Activated B cell treated with CpG ODN at 0.5 μM for 24 hours (primary cell): ENCODE measurements at regions not wholly inside any gene's neighbourhood (a gene's known extent, or its start where the extent isn't known, plus 50 kb on each side); places are given as distances from the start of the nearest gene placed in this dataset.

ENCODE experiments used
- ATAC-seq: fragments of 200-7000 bp; cut with Tn5 transposase; one replicate; pipeline ENCODE4 v1.10.0; 2021; ENCODE audit warnings: low read depth, mild to moderate bottlenecking, moderate library complexity
- CTCF ChIA-PET: fragments of 350-600 bp; sonication (Branson Sonifier 250); formaldehyde crosslinking; loops from one replicate; lab custom pipeline; 2021; ENCODE audit warnings: antibody characterized with exemption; lab: Charles Lee
- POLR2A ChIA-PET: fragments of 350-600 bp; sonication (Branson Sonifier 250); formaldehyde crosslinking; loops from one replicate; lab custom pipeline; 2021; ENCODE audit warnings: antibody characterized with exemption; lab: Charles Lee
- DNase-seq: peaks from one replicate; pipeline ENCODE4 v3.0.0; 2022
- H3K27ac Mint-ChIP-seq: one replicate; pipeline ENCODE4 v1.8.0; 2020; ENCODE audit warnings: mixed read lengths
- H3K27me3 Mint-ChIP-seq: one replicate; pipeline ENCODE4 v1.8.0; 2021; ENCODE audit warnings: mixed read lengths
- H3K36me3 Mint-ChIP-seq: one replicate; pipeline ENCODE4 v1.8.0; 2021; ENCODE audit warnings: low read depth, mixed read lengths
- H3K4me1 Mint-ChIP-seq: one replicate; pipeline ENCODE4 v1.8.0; 2021; ENCODE audit warnings: mixed read lengths
- H3K4me3 Mint-ChIP-seq: one replicate; pipeline ENCODE4 v1.8.0; 2020; ENCODE audit warnings: mild to moderate bottlenecking, mixed read lengths
- H3K9me3 Mint-ChIP-seq: one replicate; pipeline ENCODE4 v1.8.0; 2020; ENCODE audit warnings: mixed read lengths
- intact Hi-C: fragments of 100-400 bp; cut with micrococcal nuclease; formaldehyde crosslinking; loops from one replicate; pipeline ENCODE4 v1.15.1; 2024
- TF ChIP-seq, protein P1 (sequence below): fragments of 200-600 bp; IDR thresholded peaks from one replicate; pipeline ENCODE4 v1.8.0; 2022; ENCODE audit warnings: antibody characterized with exemption, mild to moderate bottlenecking

GRCh38 chr13:106129273-106129672 is 406.2 kb downstream of the EFNB2 start:
- H3K27me3 Mint-ChIP-seq: no peaks in the 10 kb centered on the region
- DNase-seq (no peak), ATAC-seq (no peak)
- TF ChIP-seq, protein P1, sequence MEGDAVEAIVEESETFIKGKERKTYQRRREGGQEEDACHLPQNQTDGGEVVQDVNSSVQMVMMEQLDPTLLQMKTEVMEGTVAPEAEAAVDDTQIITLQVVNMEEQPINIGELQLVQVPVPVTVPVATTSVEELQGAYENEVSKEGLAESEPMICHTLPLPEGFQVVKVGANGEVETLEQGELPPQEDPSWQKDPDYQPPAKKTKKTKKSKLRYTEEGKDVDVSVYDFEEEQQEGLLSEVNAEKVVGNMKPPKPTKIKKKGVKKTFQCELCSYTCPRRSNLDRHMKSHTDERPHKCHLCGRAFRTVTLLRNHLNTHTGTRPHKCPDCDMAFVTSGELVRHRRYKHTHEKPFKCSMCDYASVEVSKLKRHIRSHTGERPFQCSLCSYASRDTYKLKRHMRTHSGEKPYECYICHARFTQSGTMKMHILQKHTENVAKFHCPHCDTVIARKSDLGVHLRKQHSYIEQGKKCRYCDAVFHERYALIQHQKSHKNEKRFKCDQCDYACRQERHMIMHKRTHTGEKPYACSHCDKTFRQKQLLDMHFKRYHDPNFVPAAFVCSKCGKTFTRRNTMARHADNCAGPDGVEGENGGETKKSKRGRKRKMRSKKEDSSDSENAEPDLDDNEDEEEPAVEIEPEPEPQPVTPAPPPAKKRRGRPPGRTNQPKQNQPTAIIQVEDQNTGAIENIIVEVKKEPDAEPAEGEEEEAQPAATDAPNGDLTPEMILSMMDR: no peak
- H3K27ac Mint-ChIP-seq: no peak overlapping the region
- H3K4me1 Mint-ChIP-seq: no peaks in the 10 kb centered on the region
- no peak overlapping the region for H3K4me3 Mint-ChIP-seq
- H3K36me3 Mint-ChIP-seq: no peaks in the 10 kb centered on the region
- H3K9me3 Mint-ChIP-seq: peaks cover 15% of the 10 kb centered on the region
- intact Hi-C loops: no loop called here
- CTCF ChIA-PET: no interaction called here
- POLR2A ChIA-PET: no interaction called here

GRCh38 chr13:106122234-106122633 is 413.2 kb downstream of the EFNB2 start:
- Mint-ChIP-seq H3K4me3 (no peak overlapping the region), H3K27ac (no peak overlapping the region), H3K36me3 (no peaks in the 10 kb centered on the region), H3K9me3 (no peaks in the 10 kb centered on the region), H3K27me3 (no peaks in the 10 kb centered on the region), H3K4me1 (no peaks in the 10 kb centered on the region)
- ChIA-PET CTCF (no interaction called here), POLR2A (no interaction called here)
- DNase-seq (no peak), ATAC-seq (no peak)
- TF ChIP-seq, protein P1: no peak
- intact Hi-C loops: no loop called here

DNA sequence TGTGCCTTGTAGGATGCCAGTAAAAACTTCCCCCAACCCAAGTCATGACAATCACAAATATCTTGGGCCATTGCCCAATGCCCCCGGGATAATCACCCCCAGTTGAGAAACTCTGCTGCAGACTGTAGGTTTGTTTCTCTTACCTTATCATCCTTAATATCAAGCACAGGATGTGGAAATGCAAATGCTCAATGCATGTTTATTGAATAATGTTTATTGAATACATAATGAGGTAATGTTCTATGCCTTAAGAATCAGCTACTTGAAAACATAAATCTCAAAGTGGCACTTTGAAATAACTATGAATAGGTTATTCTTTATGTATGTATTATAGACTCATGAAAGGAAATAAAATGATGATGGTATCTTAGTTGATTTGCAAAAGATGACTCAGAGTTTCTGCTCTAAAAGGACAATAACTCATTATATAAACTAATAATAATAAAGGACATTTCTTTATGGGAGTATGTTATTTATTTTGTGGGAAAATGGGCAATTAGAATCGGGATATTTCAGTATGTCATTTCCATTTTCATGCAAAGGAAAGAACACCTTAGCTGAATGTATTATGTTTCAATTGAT is 414.2 kb downstream of the EFNB2 start:
- POLR2A ChIA-PET: no interaction called here
- H3K27me3 Mint-ChIP-seq: no peaks in the 10 kb centered on the region
- H3K9me3 Mint-ChIP-seq: no peaks in the 10 kb centered on the region
- ATAC-seq (no peak), DNase-seq (no peak)
- TF ChIP-seq, protein P1: no peak
- H3K4me1 Mint-ChIP-seq: no peaks in the 10 kb centered on the region
- no peak overlapping the region for H3K27ac Mint-ChIP-seq
- H3K4me3 Mint-ChIP-seq: no peak overlapping the region
- intact Hi-C loops: no loop called here
- CTCF ChIA-PET: no interaction called here
- no peaks in the 10 kb centered on the region for H3K36me3 Mint-ChIP-seq

- intact Hi-C loops: no loop called here
- Mint-ChIP-seq H3K4me3 (no peak overlapping the region), H3K4me1 (no peaks in the 10 kb centered on the region), H3K36me3 (no peaks in the 10 kb centered on the region), H3K9me3 (no peaks in the 10 kb centered on the region), H3K27ac (no peak overlapping the region), H3K27me3 (no peaks in the 10 kb centered on the region)
- ChIA-PET POLR2A (no interaction called here), CTCF (no interaction called here)
- TF ChIP-seq, protein P1: no peak
- no peak for ATAC-seq
- DNase-seq: no peak
Observed at GRCh38 chr13:106118996-106119395, 416.5 kb downstream of the EFNB2 start.

DNA sequence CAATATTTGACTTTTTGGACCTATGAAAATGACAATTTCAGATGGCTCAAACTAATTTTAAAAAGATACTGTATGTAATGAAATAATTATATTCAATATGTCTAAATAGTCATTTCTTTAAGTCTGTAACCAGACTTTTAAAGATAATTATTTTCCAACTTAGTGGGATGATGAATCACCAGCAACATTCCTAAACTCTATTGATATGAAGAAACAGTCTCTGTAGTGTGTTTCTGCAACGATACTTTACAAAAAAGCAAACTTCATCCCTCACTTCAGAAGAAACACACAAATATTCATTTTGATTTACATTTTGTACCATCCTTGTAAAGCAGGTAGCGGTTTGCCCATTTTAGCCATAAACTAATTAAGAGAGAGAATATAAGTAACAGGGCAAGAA is 417.4 kb downstream of the EFNB2 start:
- POLR2A ChIA-PET: no interaction called here
- TF ChIP-seq, protein P1: no peak
- no peak overlapping the region for H3K27ac Mint-ChIP-seq
- no peaks in the 10 kb centered on the region for H3K4me1 Mint-ChIP-seq
- no peaks in the 10 kb centered on the region for H3K9me3 Mint-ChIP-seq
- intact Hi-C loops: no loop called here
- H3K4me3 Mint-ChIP-seq: no peak overlapping the region
- ATAC-seq: no peak
- no peaks in the 10 kb centered on the region for H3K27me3 Mint-ChIP-seq
- CTCF ChIA-PET: no interaction called here
- no peak for DNase-seq
- H3K36me3 Mint-ChIP-seq: no peaks in the 10 kb centered on the region
